ENCODE measurements at regions not wholly inside any gene's neighbourhood (a gene's known extent, or its start where the extent isn't known, plus 50 kb on each side); places are given as distances from the start of the nearest gene placed in this dataset.

GRCh38 chr2:145339646-145340045 lies 819.7 kb upstream of the ZEB2 start:
- no peaks in the 10 kb centered on the region for H3K36me3 ChIP-seq (ENCODE audit: low read depth, low read length)
- no peaks in the 10 kb centered on the region for H3F3A ChIP-seq (ENCODE audit: low read length, unreplicated experiment)
- H3K9me2 ChIP-seq (replicated peaks; ENCODE audit: low read length), result no peaks in the 10 kb centered on the region
- no peaks in the 10 kb centered on the region for H3K79me2 ChIP-seq (ENCODE audit: low read length)
- intact Hi-C loops (cut with micrococcal nuclease), result no loop called here
- no peaks in the 10 kb centered on the region for H3K9me3 ChIP-seq (ENCODE audit: low read length)
- no peak for DNase-seq
- ATAC-seq, result no peak
- no peak overlapping the region for H3K4me2 ChIP-seq (ENCODE audit: low read length)
- H3K9ac ChIP-seq (ENCODE audit: low read length), result no peak overlapping the region
- H3K4me3 ChIP-seq (ENCODE audit: low read length), result no peak overlapping the region
- no TSS peak for BruUV-seq (replicated peaks)
- no peaks in the 10 kb centered on the region for H3K4me1 ChIP-seq (ENCODE audit: insufficient read depth, low read length)
- no peaks in the 10 kb centered on the region for H4K20me1 ChIP-seq (ENCODE audit: low read length)
- no peak overlapping the region for H2AFZ ChIP-seq (ENCODE audit: low read length)
- no peak for TF ChIP-seq CTCF (conservative IDR thresholded peaks at IDR 0.05; ENCODE audit: low read depth, low read length)
- TF ChIP-seq EZH2 (IDR thresholded peaks at IDR 0.05; ENCODE audit: low read length, unreplicated experiment), result no peak
- TF ChIP-seq EZH2phosphoT487 (IDR thresholded peaks at IDR 0.05; ENCODE audit: borderline replicate concordance, low read length), result no peak
- CTCF ChIA-PET, result no interaction called here
- no peaks in the 10 kb centered on the region for H3K27me3 ChIP-seq (ENCODE audit: low read length)
- POLR2A ChIA-PET (ENCODE audit: unreplicated experiment), result no interaction called here
- H3K27ac ChIP-seq (ENCODE audit: low read length), result no peak overlapping the region

- H3K4me3 ChIP-seq (ENCODE audit: low read length), result no peak overlapping the region
- no peak for ATAC-seq
- ChIA-PET CTCF (no interaction called here), POLR2A (ENCODE audit: unreplicated experiment) (no interaction called here)
- no peak overlapping the region for H2AFZ ChIP-seq (ENCODE audit: low read length)
- no peak overlapping the region for H3K27ac ChIP-seq (ENCODE audit: low read length)
- intact Hi-C loops (cut with micrococcal nuclease), result no loop called here
- no peaks in the 10 kb centered on the region for H3K36me3 ChIP-seq (ENCODE audit: low read depth, low read length)
- H3K9me2 ChIP-seq (replicated peaks; ENCODE audit: low read length), result no peaks in the 10 kb centered on the region
- BruUV-seq (replicated peaks), result no TSS peak
- no peaks in the 10 kb centered on the region for H3K27me3 ChIP-seq (ENCODE audit: low read length)
- H3K9ac ChIP-seq (ENCODE audit: low read length), result no peak overlapping the region
- no peak overlapping the region for H3K4me2 ChIP-seq (ENCODE audit: low read length)
- TF ChIP-seq EZH2phosphoT487 (IDR thresholded peaks at IDR 0.05; ENCODE audit: borderline replicate concordance, low read length) (no peak), EZH2 (IDR thresholded peaks at IDR 0.05; ENCODE audit: low read length, unreplicated experiment) (no peak), CTCF (conservative IDR thresholded peaks at IDR 0.05; ENCODE audit: low read depth, low read length) (no peak)
- no peaks in the 10 kb centered on the region for H3F3A ChIP-seq (ENCODE audit: low read length, unreplicated experiment)
- DNase-seq, result no peak
- H3K4me1 ChIP-seq (ENCODE audit: insufficient read depth, low read length), result peaks cover 6% of the 10 kb centered on the region; the same call in 1 of the 2 replicates
- no peaks in the 10 kb centered on the region for H4K20me1 ChIP-seq (ENCODE audit: low read length)
- H3K9me3 ChIP-seq (ENCODE audit: low read length), result no peaks in the 10 kb centered on the region
- H3K79me2 ChIP-seq (ENCODE audit: low read length), result no peaks in the 10 kb centered on the region
Measured at GRCh38 chr2:145332210-145332898, 812.4 kb upstream of the ZEB2 start.

GRCh38 chr2:145329971-145330370 lies 810.1 kb upstream of the ZEB2 start:
- intact Hi-C loops (cut with micrococcal nuclease), result no loop called here
- Histone ChIP-seq H3K9me2 (replicated peaks; ENCODE audit: low read length) (no peaks in the 10 kb centered on the region), H3K4me1 (ENCODE audit: insufficient read depth, low read length) (peaks cover 19% of the 10 kb centered on the region), H4K20me1 (ENCODE audit: low read length) (no peaks in the 10 kb centered on the region), H3K79me2 (ENCODE audit: low read length) (no peaks in the 10 kb centered on the region), H3K27me3 (ENCODE audit: low read length) (no peaks in the 10 kb centered on the region), H3K4me2 (ENCODE audit: low read length) (no peak overlapping the region), H3K4me3 (ENCODE audit: low read length) (no peak overlapping the region), H3K9me3 (ENCODE audit: low read length) (no peaks in the 10 kb centered on the region), H3F3A (ENCODE audit: low read length, unreplicated experiment) (no peaks in the 10 kb centered on the region), H3K9ac (ENCODE audit: low read length) (no peak overlapping the region), H3K27ac (ENCODE audit: low read length) (no peak overlapping the region), H3K36me3 (ENCODE audit: low read depth, low read length) (no peaks in the 10 kb centered on the region), H2AFZ (ENCODE audit: low read length) (no peak overlapping the region)
- no TSS peak for BruUV-seq (replicated peaks)
- ATAC-seq (no peak), DNase-seq (no peak)
- CTCF ChIA-PET, result no interaction called here
- no peak for TF ChIP-seq EZH2 (IDR thresholded peaks at IDR 0.05; ENCODE audit: low read length, unreplicated experiment)
- no peak for TF ChIP-seq CTCF (conservative IDR thresholded peaks at IDR 0.05; ENCODE audit: low read depth, low read length)
- TF ChIP-seq EZH2phosphoT487 (IDR thresholded peaks at IDR 0.05; ENCODE audit: borderline replicate concordance, low read length), result no peak
- POLR2A ChIA-PET (ENCODE audit: unreplicated experiment), result no interaction called here

Data from PC-3 (cell line).